Kidney epithelial cell (primary cell): ENCODE measurements at regions not wholly inside any gene's neighbourhood (a gene's known extent, or its start where the extent isn't known, plus 50 kb on each side); places are given as distances from the start of the nearest gene placed in this dataset.

ENCODE experiments used
- DNase-seq: peaks from one replicate; pipeline ENCODE4 v3.0.0-alpha.2; 2010; ENCODE audit warnings: low read depth
- H3K27me3 ChIP-seq: 2 replicates; pipeline ENCODE4 v1.6.0; 2011; ENCODE audit warnings: low read length; ENCODE audit not compliant: control insufficient read depth, insufficient read depth
- H3K36me3 ChIP-seq: 2 replicates; pipeline ENCODE4 v1.5.1; 2011; ENCODE audit warnings: low read length; ENCODE audit not compliant: control insufficient read depth, insufficient read depth
- H3K4me3 ChIP-seq: 2 replicates; pipeline ENCODE4 v1.5.1; 2011; ENCODE audit warnings: low read depth, mild to moderate bottlenecking, control low read depth, low read length
- TF ChIP-seq, protein P1 (sequence below): IDR thresholded peaks from 2 replicates; pipeline ENCODE4 v1.5.1; 2011; ENCODE audit warnings: mild to moderate bottlenecking, moderate library complexity, low read length, control low read depth, inconsistent platforms; ENCODE audit not compliant: insufficient read depth, poor library complexity, severe bottlenecking

DNA sequence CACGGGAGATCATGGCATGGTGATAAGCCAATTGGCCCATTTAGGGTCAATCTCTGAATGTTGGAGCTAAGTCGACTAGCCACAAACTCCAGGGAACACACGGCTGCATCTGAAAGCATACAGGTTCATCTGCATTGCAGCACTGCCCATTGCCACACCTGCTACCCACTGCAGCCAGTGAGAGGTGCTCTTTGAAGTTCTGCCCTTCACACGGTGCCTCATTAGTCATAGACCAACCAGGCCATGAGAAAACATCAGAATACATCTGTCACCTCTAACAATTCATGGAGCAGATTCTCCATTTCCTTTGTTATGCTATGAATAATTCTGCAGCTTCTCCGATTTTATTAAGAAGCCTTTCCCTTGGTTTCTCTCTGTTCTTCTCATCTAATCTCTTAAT, 65.7 kb upstream of the FAM204A start:
- TF ChIP-seq, protein P1, sequence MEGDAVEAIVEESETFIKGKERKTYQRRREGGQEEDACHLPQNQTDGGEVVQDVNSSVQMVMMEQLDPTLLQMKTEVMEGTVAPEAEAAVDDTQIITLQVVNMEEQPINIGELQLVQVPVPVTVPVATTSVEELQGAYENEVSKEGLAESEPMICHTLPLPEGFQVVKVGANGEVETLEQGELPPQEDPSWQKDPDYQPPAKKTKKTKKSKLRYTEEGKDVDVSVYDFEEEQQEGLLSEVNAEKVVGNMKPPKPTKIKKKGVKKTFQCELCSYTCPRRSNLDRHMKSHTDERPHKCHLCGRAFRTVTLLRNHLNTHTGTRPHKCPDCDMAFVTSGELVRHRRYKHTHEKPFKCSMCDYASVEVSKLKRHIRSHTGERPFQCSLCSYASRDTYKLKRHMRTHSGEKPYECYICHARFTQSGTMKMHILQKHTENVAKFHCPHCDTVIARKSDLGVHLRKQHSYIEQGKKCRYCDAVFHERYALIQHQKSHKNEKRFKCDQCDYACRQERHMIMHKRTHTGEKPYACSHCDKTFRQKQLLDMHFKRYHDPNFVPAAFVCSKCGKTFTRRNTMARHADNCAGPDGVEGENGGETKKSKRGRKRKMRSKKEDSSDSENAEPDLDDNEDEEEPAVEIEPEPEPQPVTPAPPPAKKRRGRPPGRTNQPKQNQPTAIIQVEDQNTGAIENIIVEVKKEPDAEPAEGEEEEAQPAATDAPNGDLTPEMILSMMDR = no peak
- peaks cover 3% of the 10 kb centered on the region for H3K27me3 ChIP-seq
- DNase-seq = no peak

DNA sequence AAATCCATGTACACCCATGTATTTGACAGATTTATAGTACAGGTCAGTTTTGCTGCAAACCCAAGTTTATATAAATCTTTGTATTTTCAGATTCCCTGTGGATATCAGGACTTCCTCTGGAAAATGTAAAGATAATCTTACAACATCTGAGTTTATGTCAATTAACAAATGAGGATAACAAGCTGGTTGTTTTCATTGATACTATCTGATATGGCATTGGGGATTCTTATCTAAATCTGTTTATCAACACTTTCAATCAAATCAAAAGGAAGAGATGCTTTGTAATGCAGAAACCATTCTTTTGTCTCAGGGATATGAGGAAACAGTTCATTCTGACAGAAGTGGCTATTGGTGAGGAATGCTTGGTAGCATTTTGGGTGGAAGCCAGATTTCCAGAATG, 64.9 kb upstream of the FAM204A start:
- peaks cover 3% of the 10 kb centered on the region for H3K27me3 ChIP-seq
- no peak for DNase-seq
- H3K36me3 ChIP-seq = no peaks in the 10 kb centered on the region
- TF ChIP-seq, protein P1 = no peak
- no peak overlapping the region for H3K4me3 ChIP-seq

More for the DNA sequence above, 65.7 kb upstream of the FAM204A start:
- Histone ChIP-seq H3K4me3 (no peak overlapping the region), H3K36me3 (no peaks in the 10 kb centered on the region)

- Histone ChIP-seq H3K36me3 (no peaks in the 10 kb centered on the region), H3K27me3 (peaks cover 3% of the 10 kb centered on the region), H3K4me3 (no peak overlapping the region)
- TF ChIP-seq, protein P1 = no peak
- DNase-seq = no peak
These were observed 63.8 kb upstream of the FAM204A start for GRCh38 chr10:118405928-118406327.

- no peaks in the 10 kb centered on the region for H3K36me3 ChIP-seq
- TF ChIP-seq, protein P1 = no peak
- no peak overlapping the region for H3K4me3 ChIP-seq
- no peak for DNase-seq
- peaks cover 3% of the 10 kb centered on the region for H3K27me3 ChIP-seq
These were observed 61.8 kb upstream of the FAM204A start for GRCh38 chr10:118403967-118404366.

- no peak for DNase-seq
- TF ChIP-seq, protein P1 = no peak
- H3K36me3 ChIP-seq = no peaks in the 10 kb centered on the region
- H3K27me3 ChIP-seq = peaks cover 3% of the 10 kb centered on the region
- H3K4me3 ChIP-seq = no peak overlapping the region
These were observed 59.6 kb upstream of the FAM204A start for GRCh38 chr10:118401708-118402193.

GRCh38 chr10:118397391-118397790, 55.3 kb upstream of the FAM204A start:
- TF ChIP-seq, protein P1 = no peak

More at GRCh38 chr10:118397391-118397790, 55.3 kb upstream of the FAM204A start:
- Histone ChIP-seq H3K27me3 (no peaks in the 10 kb centered on the region), H3K4me3 (no peak overlapping the region), H3K36me3 (no peaks in the 10 kb centered on the region)
- DNase-seq = no peak
